Activated CD4-positive, alpha-beta T cell treated with anti-CD3 and anti-CD28 coated beads for 24 hours (primary cell): ENCODE measurements at regions not wholly inside any gene's neighbourhood (a gene's known extent, or its start where the extent isn't known, plus 50 kb on each side); places are given as distances from the start of the nearest gene placed in this dataset.
"Not testable (repeated sequence)": the region's sequence is repeated elsewhere in the genome, so short reads cannot be mapped to it uniquely, and the experiment has no call there.

Experiments used
- DNase-seq, 2 donors: peaks; one replicate each; pipeline ENCODE4 v3.0.0-alpha.2; 2020; ENCODE audit warnings: low read depth in 2 of 2

- not testable (repeated sequence) for DNase-seq
These were observed 1185.4 kb upstream of the LRRN3 start for GRCh38 chr7:109905368-109906065.

GRCh38 chr7:109915670-109916069 is 1175.3 kb upstream of the LRRN3 start:
- no peak for DNase-seq

GRCh38 chr7:109926738-109927137 is 1164.2 kb upstream of the LRRN3 start:
- no peak for DNase-seq

GRCh38 chr7:109930049-109930448 is 1160.9 kb upstream of the LRRN3 start:
- no peak for DNase-seq

GRCh38 chr7:109939207-109939606 is 1151.7 kb upstream of the LRRN3 start:
- DNase-seq, result no peak

- DNase-seq, result no peak
These were observed 1145.0 kb upstream of the LRRN3 start for GRCh38 chr7:109945820-109946518.

GRCh38 chr7:109950256-109950655 is 1140.7 kb upstream of the LRRN3 start:
- no peak for DNase-seq

GRCh38 chr7:109950821-109951564 is 1139.9 kb upstream of the LRRN3 start:
- no peak for DNase-seq

GRCh38 chr7:109951565-109951928 is 1139.4 kb upstream of the LRRN3 start:
- no peak for DNase-seq

- no peak for DNase-seq
These were observed 1134.9 kb upstream of the LRRN3 start for GRCh38 chr7:109955986-109956385.

- no peak for DNase-seq
These were observed 1134.0 kb upstream of the LRRN3 start for GRCh38 chr7:109956916-109957315.

GRCh38 chr7:109963741-109964140 is 1127.2 kb upstream of the LRRN3 start:
- DNase-seq, result no peak

- DNase-seq, result no peak
These were observed 1126.1 kb upstream of the LRRN3 start for GRCh38 chr7:109964780-109965179.

- DNase-seq, result no peak
These were observed 1123.5 kb upstream of the LRRN3 start for GRCh38 chr7:109967406-109967805.

GRCh38 chr7:109983618-109984017 is 1107.3 kb upstream of the LRRN3 start:
- DNase-seq, result no peak

GRCh38 chr7:109984729-109985128 is 1106.2 kb upstream of the LRRN3 start:
- DNase-seq, result no peak

- no peak for DNase-seq
These were observed 1104.2 kb upstream of the LRRN3 start for GRCh38 chr7:109986701-109987100.

GRCh38 chr7:109996411-109996810 is 1094.5 kb upstream of the LRRN3 start:
- no peak for DNase-seq

GRCh38 chr7:109996927-109997326 is 1094.0 kb upstream of the LRRN3 start:
- DNase-seq, result no peak

GRCh38 chr7:109997837-109998236 is 1093.1 kb upstream of the LRRN3 start:
- no peak for DNase-seq

- DNase-seq, result no peak
These were observed 1089.5 kb upstream of the LRRN3 start for GRCh38 chr7:110001254-110001938.

- DNase-seq, result no peak
These were observed 1087.1 kb upstream of the LRRN3 start for GRCh38 chr7:110003827-110004226.
